Activated naive CD4-positive, alpha-beta T cell treated with anti-CD3 and anti-CD28 coated beads, Interleukin-2, amount 10 ng/mL, durations not matched to agents 7 days and 5 days (primary cell): ENCODE measurements at regions not wholly inside any gene's neighbourhood (a gene's known extent, or its start where the extent isn't known, plus 50 kb on each side); places are given as distances from the start of the nearest gene placed in this dataset.

Source experiments
- CTCF ChIA-PET: fragments of 350-600 bp; sonication (Branson Sonifier 250); formaldehyde crosslinking; loops from one replicate; lab custom pipeline; 2021; ENCODE audit warnings: antibody characterized with exemption; lab: Charles Lee
- DNase-seq: peaks from one replicate; pipeline ENCODE4 v3.0.0-alpha.2; 2020
- H3K27ac Mint-ChIP-seq: one replicate; pipeline ENCODE4 v1.8.0; 2021; ENCODE audit warnings: mild to moderate bottlenecking, moderate library complexity, mixed read lengths
- H3K27me3 Mint-ChIP-seq: one replicate; pipeline ENCODE4 v1.8.0; 2021; ENCODE audit warnings: mild to moderate bottlenecking, mixed read lengths
- H3K36me3 Mint-ChIP-seq: one replicate; pipeline ENCODE4 v1.8.0; 2021; ENCODE audit warnings: mixed read lengths
- H3K4me1 Mint-ChIP-seq: one replicate; pipeline ENCODE4 v1.8.0; 2021; ENCODE audit warnings: mixed read lengths
- H3K4me3 Mint-ChIP-seq: one replicate; pipeline ENCODE4 v1.8.0; 2021; ENCODE audit warnings: mild to moderate bottlenecking, moderate library complexity, mixed read lengths
- H3K9me3 Mint-ChIP-seq: one replicate; pipeline ENCODE4 v1.8.0; 2021; ENCODE audit warnings: mixed read lengths

GRCh38 chr9:113754739-113755138, 121.4 kb upstream of the ZNF618 start:
- H3K4me3 Mint-ChIP-seq = no peak overlapping the region
- peaks cover 4% of the 10 kb centered on the region for H3K9me3 Mint-ChIP-seq
- no peak for DNase-seq
- peaks cover 19% of the 10 kb centered on the region for H3K27me3 Mint-ChIP-seq
- CTCF ChIA-PET = no interaction called here
- H3K4me1 Mint-ChIP-seq = no peaks in the 10 kb centered on the region
- H3K36me3 Mint-ChIP-seq = no peaks in the 10 kb centered on the region
- H3K27ac Mint-ChIP-seq = no peak overlapping the region

- H3K9me3 Mint-ChIP-seq = peaks cover 4% of the 10 kb centered on the region
- peaks cover 19% of the 10 kb centered on the region for H3K27me3 Mint-ChIP-seq
- H3K36me3 Mint-ChIP-seq = no peaks in the 10 kb centered on the region
- H3K27ac Mint-ChIP-seq = no peak overlapping the region
- no peak for DNase-seq
- no peaks in the 10 kb centered on the region for H3K4me1 Mint-ChIP-seq
- H3K4me3 Mint-ChIP-seq = no peak overlapping the region
- CTCF ChIA-PET = no interaction called here
Observed at GRCh38 chr9:113755433-113755832, 120.7 kb upstream of the ZNF618 start.

DNA sequence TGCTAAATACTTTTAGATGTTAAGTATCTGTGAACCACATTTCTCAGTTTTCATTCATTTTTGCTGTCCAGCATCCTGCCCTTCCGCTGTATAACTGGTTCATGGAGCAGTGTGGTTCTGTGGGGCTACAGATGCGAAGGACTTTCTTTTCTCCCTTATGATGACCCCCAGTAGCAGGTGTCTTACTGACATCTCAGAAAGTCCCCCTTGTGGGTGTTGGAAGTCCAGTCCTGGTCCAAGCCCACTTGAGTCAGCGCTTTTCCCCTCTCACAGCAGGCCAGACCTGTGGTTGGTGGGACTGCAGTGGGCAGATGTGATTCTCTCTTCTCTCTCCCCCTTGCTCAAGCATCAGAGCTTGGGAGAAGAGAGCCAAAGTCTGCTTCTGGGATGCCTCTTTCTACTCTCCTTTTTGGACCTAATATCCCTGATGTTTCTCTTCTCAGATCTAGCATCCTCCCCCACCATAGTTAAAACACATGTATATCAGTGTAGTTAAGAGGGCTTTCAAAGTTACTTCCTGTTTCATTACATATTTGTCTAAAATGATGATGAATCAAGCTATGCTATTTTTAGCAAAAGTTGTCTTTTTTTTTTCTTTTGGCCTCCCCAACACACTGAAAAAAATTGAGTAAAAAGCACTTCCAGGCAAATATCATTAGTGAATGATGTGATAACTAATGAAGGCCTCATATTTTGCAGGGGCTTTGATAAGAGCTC, 119.5 kb upstream of the ZNF618 start:
- CTCF ChIA-PET = no interaction called here
- H3K9me3 Mint-ChIP-seq = peaks cover 4% of the 10 kb centered on the region
- H3K27me3 Mint-ChIP-seq = peaks cover 19% of the 10 kb centered on the region
- no peak overlapping the region for H3K4me3 Mint-ChIP-seq
- no peaks in the 10 kb centered on the region for H3K4me1 Mint-ChIP-seq
- H3K36me3 Mint-ChIP-seq = no peaks in the 10 kb centered on the region
- DNase-seq = no peak
- no peak overlapping the region for H3K27ac Mint-ChIP-seq

- Mint-ChIP-seq H3K27me3 (no peaks in the 10 kb centered on the region), H3K9me3 (peaks cover 4% of the 10 kb centered on the region), H3K27ac (no peak overlapping the region), H3K4me3 (no peak overlapping the region), H3K4me1 (no peaks in the 10 kb centered on the region), H3K36me3 (no peaks in the 10 kb centered on the region)
- CTCF ChIA-PET = no interaction called here
- no peak for DNase-seq
Observed at GRCh38 chr9:113763429-113763828, 112.7 kb upstream of the ZNF618 start.

- CTCF ChIA-PET = no interaction called here
Observed at GRCh38 chr9:113764572-113764971, 111.5 kb upstream of the ZNF618 start.

GRCh38 chr9:113769412-113769811, 106.7 kb upstream of the ZNF618 start:
- Mint-ChIP-seq H3K36me3 (no peaks in the 10 kb centered on the region), H3K9me3 (no peaks in the 10 kb centered on the region), H3K27ac (no peak overlapping the region), H3K4me3 (no peak overlapping the region), H3K4me1 (no peaks in the 10 kb centered on the region), H3K27me3 (peaks cover 6% of the 10 kb centered on the region)
- no peak for DNase-seq
- CTCF ChIA-PET = no interaction called here

More at GRCh38 chr9:113764572-113764971, 111.5 kb upstream of the ZNF618 start:
- no peak overlapping the region for H3K4me3 Mint-ChIP-seq
- DNase-seq = no peak
- no peaks in the 10 kb centered on the region for H3K27me3 Mint-ChIP-seq
- peaks cover under 1% of the 10 kb centered on the region for H3K9me3 Mint-ChIP-seq
- no peaks in the 10 kb centered on the region for H3K36me3 Mint-ChIP-seq
- H3K27ac Mint-ChIP-seq = no peak overlapping the region
- no peaks in the 10 kb centered on the region for H3K4me1 Mint-ChIP-seq

DNA sequence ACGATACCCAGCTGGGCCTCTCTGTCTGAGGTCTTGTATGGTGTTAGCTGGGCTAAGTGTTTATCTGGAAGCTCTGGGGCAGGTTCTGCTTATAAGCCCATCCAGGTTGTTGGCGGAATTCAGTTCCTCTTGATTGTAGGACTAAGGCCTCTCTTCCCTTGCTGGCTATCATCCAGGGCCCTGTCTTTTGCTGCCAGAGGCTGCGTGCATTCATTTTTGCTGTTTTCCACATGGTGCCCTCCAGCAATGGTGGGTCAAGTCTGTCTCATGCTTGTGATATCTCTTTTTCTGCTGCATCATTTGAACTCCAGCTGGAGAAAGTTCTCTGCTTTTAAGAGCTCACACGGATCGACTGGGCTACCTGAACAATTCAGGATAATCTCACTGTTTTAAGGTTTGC, 105.7 kb upstream of the ZNF618 start:
- Mint-ChIP-seq H3K9me3 (no peaks in the 10 kb centered on the region), H3K36me3 (no peaks in the 10 kb centered on the region), H3K4me1 (no peaks in the 10 kb centered on the region), H3K27me3 (peaks cover 6% of the 10 kb centered on the region), H3K4me3 (no peak overlapping the region), H3K27ac (no peak overlapping the region)
- CTCF ChIA-PET = no interaction called here
- DNase-seq = no peak

DNA sequence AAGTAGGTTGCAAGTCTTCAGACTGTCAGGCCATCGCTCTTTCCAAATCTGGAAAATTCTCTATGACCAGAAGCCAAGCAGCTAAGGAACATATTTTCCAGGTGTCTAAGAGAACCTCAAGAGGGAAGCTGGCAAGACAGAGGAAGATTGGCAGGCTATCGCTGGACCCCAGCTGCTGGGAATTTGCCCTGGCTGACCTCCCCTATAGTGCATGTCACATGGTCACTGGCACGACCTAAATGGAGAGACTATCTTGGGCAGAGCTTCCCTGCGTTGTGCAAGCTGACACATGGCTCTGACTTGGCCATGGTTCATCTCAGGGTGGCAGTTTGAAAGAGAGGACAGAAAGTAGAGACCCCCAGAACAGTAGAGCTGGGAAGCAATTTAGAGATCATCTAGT, 104.9 kb upstream of the ZNF618 start:
- Mint-ChIP-seq H3K27me3 (peaks cover 6% of the 10 kb centered on the region), H3K36me3 (no peaks in the 10 kb centered on the region), H3K4me1 (no peaks in the 10 kb centered on the region), H3K9me3 (no peaks in the 10 kb centered on the region), H3K4me3 (no peak overlapping the region), H3K27ac (no peak overlapping the region)
- no peak for DNase-seq
- CTCF ChIA-PET = no interaction called here

DNA sequence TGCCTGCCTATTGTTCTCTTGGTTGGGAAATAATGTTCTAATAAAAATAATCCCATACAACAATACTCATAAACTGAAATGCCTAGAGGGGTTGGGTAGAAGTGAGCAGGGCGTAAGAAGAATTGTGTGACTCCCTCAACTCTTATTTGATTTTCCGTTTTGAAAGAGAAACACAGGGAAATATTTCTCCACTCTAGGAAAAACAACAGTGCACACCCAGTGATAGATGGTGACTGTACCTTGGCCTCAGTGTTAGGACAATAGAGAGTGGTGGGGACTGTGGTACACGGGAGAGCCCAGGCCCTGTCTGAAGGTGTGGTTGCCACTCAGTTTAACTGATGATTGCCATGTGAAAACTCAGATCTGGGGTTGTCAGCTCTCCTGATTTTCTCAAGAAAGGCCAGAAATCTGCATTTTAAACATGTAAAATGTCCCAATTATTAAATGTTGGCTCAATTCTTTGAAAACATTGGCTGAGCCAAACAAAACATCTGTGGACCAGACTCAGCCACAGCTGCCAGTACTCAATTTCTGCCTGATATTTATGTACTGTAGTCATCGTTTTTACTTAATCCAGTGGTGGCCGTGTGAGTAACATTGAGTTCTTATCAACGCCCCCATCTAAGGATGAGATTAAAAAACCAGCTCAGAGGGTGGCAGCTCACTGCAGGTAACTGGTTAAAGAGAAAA, 103.8 kb upstream of the ZNF618 start:
- H3K9me3 Mint-ChIP-seq = no peaks in the 10 kb centered on the region
- CTCF ChIA-PET = no interaction called here
- no peaks in the 10 kb centered on the region for H3K36me3 Mint-ChIP-seq
- DNase-seq = no peak
- peaks cover 6% of the 10 kb centered on the region for H3K27me3 Mint-ChIP-seq
- H3K27ac Mint-ChIP-seq = no peak overlapping the region
- no peak overlapping the region for H3K4me3 Mint-ChIP-seq
- no peaks in the 10 kb centered on the region for H3K4me1 Mint-ChIP-seq

GRCh38 chr9:113774963-113775362, 101.1 kb upstream of the ZNF618 start:
- H3K36me3 Mint-ChIP-seq = no peaks in the 10 kb centered on the region
- CTCF ChIA-PET = no interaction called here
- peaks cover 6% of the 10 kb centered on the region for H3K27me3 Mint-ChIP-seq
- H3K27ac Mint-ChIP-seq = no peak overlapping the region
- no peak overlapping the region for H3K4me3 Mint-ChIP-seq
- H3K4me1 Mint-ChIP-seq = no peaks in the 10 kb centered on the region
- no peaks in the 10 kb centered on the region for H3K9me3 Mint-ChIP-seq
- DNase-seq = no peak

- Mint-ChIP-seq H3K4me3 (no peak overlapping the region), H3K4me1 (no peaks in the 10 kb centered on the region), H3K27me3 (peaks cover 6% of the 10 kb centered on the region), H3K27ac (no peak overlapping the region), H3K36me3 (no peaks in the 10 kb centered on the region), H3K9me3 (no peaks in the 10 kb centered on the region)
- CTCF ChIA-PET = interaction anchor here (0.8 kb wide), 1 partner anchor 379 kb away, joined by 3 read pairs; the partner anchor contains the start of gene COL27A1
- DNase-seq = no peak
Observed at GRCh38 chr9:113775749-113776148, 100.4 kb upstream of the ZNF618 start.

DNA sequence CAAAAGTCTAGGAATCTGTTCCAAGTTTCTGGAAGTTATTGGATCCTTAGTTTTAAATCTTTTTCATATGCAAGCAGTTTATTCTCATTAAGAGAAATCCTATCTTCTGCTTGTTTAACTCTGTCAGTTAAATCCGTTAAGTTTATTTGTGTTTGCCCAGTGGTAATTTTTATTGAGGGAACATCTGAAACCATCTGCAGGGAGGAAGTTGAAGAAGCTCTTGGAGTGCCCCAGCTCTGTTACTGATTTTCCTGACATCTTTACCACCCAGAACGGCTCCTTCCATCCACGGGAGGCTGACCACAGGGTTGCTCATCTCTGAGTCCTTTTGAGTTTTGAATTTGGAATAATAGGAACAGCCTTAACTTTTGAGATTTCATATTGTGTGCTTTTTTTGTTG, 99.9 kb upstream of the ZNF618 start:
- Mint-ChIP-seq H3K36me3 (no peaks in the 10 kb centered on the region), H3K9me3 (no peaks in the 10 kb centered on the region), H3K27ac (no peak overlapping the region), H3K4me3 (no peak overlapping the region), H3K4me1 (no peaks in the 10 kb centered on the region), H3K27me3 (peaks cover 2% of the 10 kb centered on the region)
- no peak for DNase-seq
- CTCF ChIA-PET = interaction anchor here (0.8 kb wide), 1 partner anchor 379 kb away, joined by 3 read pairs; the partner anchor contains the start of gene COL27A1

- H3K4me1 Mint-ChIP-seq = no peaks in the 10 kb centered on the region
- H3K36me3 Mint-ChIP-seq = no peaks in the 10 kb centered on the region
- DNase-seq = no peak
- H3K27me3 Mint-ChIP-seq = peaks cover 4% of the 10 kb centered on the region
- H3K4me3 Mint-ChIP-seq = no peak overlapping the region
- CTCF ChIA-PET = no interaction called here
- H3K27ac Mint-ChIP-seq = no peak overlapping the region
- no peaks in the 10 kb centered on the region for H3K9me3 Mint-ChIP-seq
Observed at GRCh38 chr9:113781381-113781780, 94.7 kb upstream of the ZNF618 start.

DNA sequence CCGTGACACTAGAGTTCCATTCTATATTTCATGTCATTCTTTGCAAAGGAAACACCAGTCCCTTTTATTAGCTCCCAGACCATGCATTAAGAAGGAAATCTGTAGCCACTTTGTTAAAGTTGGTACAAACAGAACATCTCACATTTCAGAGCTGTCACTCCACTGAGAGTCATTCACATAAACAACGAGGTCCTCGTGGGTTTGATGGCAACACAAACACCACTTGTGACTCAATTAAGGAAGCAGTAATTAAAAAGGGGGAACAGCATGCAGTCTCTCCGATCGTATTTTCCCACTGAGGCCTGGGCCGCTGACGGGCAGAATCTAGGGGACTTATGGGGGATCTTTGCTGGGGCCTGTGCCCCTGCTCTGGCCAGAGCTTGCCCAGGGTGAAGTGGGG, 94.2 kb upstream of the ZNF618 start:
- Mint-ChIP-seq H3K36me3 (no peaks in the 10 kb centered on the region), H3K9me3 (no peaks in the 10 kb centered on the region), H3K27me3 (peaks cover 4% of the 10 kb centered on the region), H3K27ac (no peak overlapping the region), H3K4me3 (no peak overlapping the region), H3K4me1 (no peaks in the 10 kb centered on the region)
- CTCF ChIA-PET = no interaction called here
- DNase-seq = no peak

DNA sequence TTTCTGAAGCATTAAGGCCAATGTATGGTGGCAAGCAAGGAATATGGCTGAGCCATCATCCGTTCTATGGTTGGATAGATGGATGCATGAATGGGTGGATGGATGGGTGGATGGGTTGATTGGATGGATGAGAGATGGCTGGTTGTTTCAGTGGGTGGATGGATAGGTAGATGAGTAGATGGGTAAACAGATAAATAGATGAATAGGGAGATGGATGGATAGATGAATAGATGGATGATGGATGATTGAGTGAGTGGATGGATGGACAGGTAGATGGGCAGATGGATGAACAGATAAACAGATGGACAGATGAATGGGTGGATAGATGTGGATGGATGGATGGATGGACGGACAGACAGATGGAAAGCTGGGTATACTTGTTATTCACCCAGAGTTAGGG, 92.6 kb upstream of the ZNF618 start:
- CTCF ChIA-PET = no interaction called here
- H3K36me3 Mint-ChIP-seq = no peaks in the 10 kb centered on the region
- no peak overlapping the region for H3K4me3 Mint-ChIP-seq
- DNase-seq = no peak
- no peaks in the 10 kb centered on the region for H3K9me3 Mint-ChIP-seq
- H3K27me3 Mint-ChIP-seq = peaks cover 4% of the 10 kb centered on the region
- H3K4me1 Mint-ChIP-seq = no peaks in the 10 kb centered on the region
- H3K27ac Mint-ChIP-seq = no peak overlapping the region
